ENCODE measurements at regions not wholly inside any gene's neighbourhood (a gene's known extent, or its start where the extent isn't known, plus 50 kb on each side); places are given as distances from the start of the nearest gene placed in this dataset.

DNA sequence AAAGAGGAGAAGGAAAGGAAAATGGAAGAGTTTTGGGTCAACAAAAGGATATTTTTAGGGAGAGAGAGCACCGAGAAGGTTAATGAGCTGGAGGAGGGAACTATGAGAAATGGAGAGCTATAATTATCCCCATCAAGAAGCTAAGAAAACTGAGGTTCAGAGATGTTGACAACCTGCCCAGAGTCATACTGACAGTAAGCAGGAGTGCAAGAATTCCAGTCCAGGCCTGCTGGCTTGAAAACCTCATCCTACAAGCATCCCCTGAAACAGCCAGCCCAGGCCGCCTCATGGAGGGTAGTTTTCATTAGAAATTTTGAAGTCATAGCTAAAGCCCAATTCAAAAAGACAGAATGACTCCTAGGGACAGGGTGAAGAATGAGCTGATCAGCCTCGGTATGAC is 172.1 kb upstream of the LRFN2 start:
- dilution Hi-C loops (cut with MboI; ENCODE audit: extremely low pct_ligation_motif_present, low sequenced_read_pairs), result no loop called here
- H3K27me3 ChIP-seq (ENCODE audit: control insufficient read depth, extremely low read depth, insufficient read depth, low read length), result peaks cover 40% of the 10 kb centered on the region

DNA sequence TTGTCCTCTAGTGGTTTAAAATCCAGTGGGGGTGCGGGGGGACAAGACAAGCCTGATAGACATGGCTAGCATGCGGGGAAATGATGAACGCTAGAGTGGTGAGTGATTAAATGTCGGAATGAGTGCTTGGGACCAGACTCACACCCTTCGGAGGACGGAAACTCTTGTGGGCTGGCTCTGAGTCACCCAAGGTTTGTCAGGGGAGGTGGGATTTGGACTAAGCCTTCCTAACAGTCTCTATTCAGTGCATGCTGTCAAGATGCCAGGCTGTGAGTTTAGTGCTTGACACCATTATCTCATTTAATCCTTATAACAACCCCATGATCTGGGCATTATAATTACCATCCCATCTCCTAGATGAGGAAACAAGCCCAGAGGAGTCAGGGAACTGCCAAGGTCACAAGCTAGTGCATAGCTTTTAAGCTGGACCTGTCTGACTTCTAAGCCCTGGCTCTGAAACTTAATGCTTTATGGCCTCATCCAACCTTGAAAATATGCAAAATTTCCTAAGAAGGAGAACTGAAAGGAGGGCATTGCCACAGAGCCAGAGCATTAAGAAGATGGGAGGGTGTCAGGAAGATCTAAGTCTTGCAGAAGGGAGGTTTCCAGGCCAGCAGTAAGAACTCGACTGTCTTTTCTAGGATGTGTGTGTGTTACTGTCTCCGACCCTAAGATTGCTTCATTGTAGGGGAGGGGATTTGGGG is 168.7 kb upstream of the LRFN2 start:
- DNase-seq (ENCODE audit: low read depth, low spot score) (no peak), FAIRE-seq (no peak)
- H3K27ac ChIP-seq (ENCODE audit: control insufficient read depth, insufficient read depth, low read length), result no peak overlapping the region
- dilution Hi-C loops (cut with MboI; ENCODE audit: extremely low pct_ligation_motif_present, low sequenced_read_pairs), result no loop called here
- H3K79me2 ChIP-seq (ENCODE audit: control insufficient read depth, insufficient read depth, low read length), result no peaks in the 10 kb centered on the region
- no peaks in the 10 kb centered on the region for H3K9me1 ChIP-seq (ENCODE audit: control insufficient read depth, extremely low read depth, insufficient read depth, low read length)
- H3K27me3 ChIP-seq (ENCODE audit: control insufficient read depth, extremely low read depth, insufficient read depth, low read length), result peaks cover 57% of the 10 kb centered on the region
- H3K4me2 ChIP-seq (ENCODE audit: control insufficient read depth, extremely low read depth, insufficient read depth, low read depth, low read length), result no peak overlapping the region
- no peak overlapping the region for H3K4me3 ChIP-seq (ENCODE audit: control insufficient read depth in 2 of 3, extremely low read depth in 1 of 3, insufficient read depth in 2 of 3, low read depth in 1 of 3, low read length in 3 of 3)
- no peaks in the 10 kb centered on the region for H3K4me1 ChIP-seq (ENCODE audit: control insufficient read depth, extremely low read depth, insufficient read depth, low read length)
- no peak overlapping the region for H3K9ac ChIP-seq (ENCODE audit: control insufficient read depth, extremely low read depth, insufficient read depth, low read length)
- no peak overlapping the region for H2AFZ ChIP-seq (ENCODE audit: control insufficient read depth, low read length)
- TF ChIP-seq EZH2 (IDR thresholded peaks at IDR 0.05; ENCODE audit: low read length), result no peak
- TF ChIP-seq, protein P1, sequence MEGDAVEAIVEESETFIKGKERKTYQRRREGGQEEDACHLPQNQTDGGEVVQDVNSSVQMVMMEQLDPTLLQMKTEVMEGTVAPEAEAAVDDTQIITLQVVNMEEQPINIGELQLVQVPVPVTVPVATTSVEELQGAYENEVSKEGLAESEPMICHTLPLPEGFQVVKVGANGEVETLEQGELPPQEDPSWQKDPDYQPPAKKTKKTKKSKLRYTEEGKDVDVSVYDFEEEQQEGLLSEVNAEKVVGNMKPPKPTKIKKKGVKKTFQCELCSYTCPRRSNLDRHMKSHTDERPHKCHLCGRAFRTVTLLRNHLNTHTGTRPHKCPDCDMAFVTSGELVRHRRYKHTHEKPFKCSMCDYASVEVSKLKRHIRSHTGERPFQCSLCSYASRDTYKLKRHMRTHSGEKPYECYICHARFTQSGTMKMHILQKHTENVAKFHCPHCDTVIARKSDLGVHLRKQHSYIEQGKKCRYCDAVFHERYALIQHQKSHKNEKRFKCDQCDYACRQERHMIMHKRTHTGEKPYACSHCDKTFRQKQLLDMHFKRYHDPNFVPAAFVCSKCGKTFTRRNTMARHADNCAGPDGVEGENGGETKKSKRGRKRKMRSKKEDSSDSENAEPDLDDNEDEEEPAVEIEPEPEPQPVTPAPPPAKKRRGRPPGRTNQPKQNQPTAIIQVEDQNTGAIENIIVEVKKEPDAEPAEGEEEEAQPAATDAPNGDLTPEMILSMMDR (optimal IDR thresholded peaks at IDR 0.05 in 1 of 3, IDR thresholded peaks at IDR 0.05 in 1 of 3, conservative IDR thresholded peaks at IDR 0.05 in 1 of 3; ENCODE audit: extremely low read depth in 1 of 3, insufficient read depth in 2 of 3, low read length in 3 of 3), result no peak
- H3K36me3 ChIP-seq (ENCODE audit: control insufficient read depth in 2 of 2, extremely low read depth in 1 of 2, insufficient read depth in 2 of 2, low read length in 2 of 2), result no peaks in the 10 kb centered on the region
- no peaks in the 10 kb centered on the region for H4K20me1 ChIP-seq (ENCODE audit: control insufficient read depth, extremely low read depth, insufficient read depth, low read length)
- no peaks in the 10 kb centered on the region for H3K9me3 ChIP-seq (ENCODE audit: control insufficient read depth, low read depth, low read length)

More for the DNA sequence above, 172.1 kb upstream of the LRFN2 start:
- H3K4me3 ChIP-seq (ENCODE audit: control insufficient read depth in 2 of 3, extremely low read depth in 1 of 3, insufficient read depth in 2 of 3, low read depth in 1 of 3, low read length in 3 of 3), result no peak overlapping the region
- H4K20me1 ChIP-seq (ENCODE audit: control insufficient read depth, extremely low read depth, insufficient read depth, low read length), result no peaks in the 10 kb centered on the region
- FAIRE-seq, result no peak
- no peak for TF ChIP-seq EZH2 (IDR thresholded peaks at IDR 0.05; ENCODE audit: low read length)
- TF ChIP-seq, protein P1 (optimal IDR thresholded peaks at IDR 0.05 in 1 of 3, IDR thresholded peaks at IDR 0.05 in 1 of 3, conservative IDR thresholded peaks at IDR 0.05 in 1 of 3; ENCODE audit: extremely low read depth in 1 of 3, insufficient read depth in 2 of 3, low read length in 3 of 3), result no peak
- H3K36me3 ChIP-seq (ENCODE audit: control insufficient read depth in 2 of 2, extremely low read depth in 1 of 2, insufficient read depth in 2 of 2, low read length in 2 of 2), result no peaks in the 10 kb centered on the region
- H3K9me1 ChIP-seq (ENCODE audit: control insufficient read depth, extremely low read depth, insufficient read depth, low read length), result no peaks in the 10 kb centered on the region
- H3K79me2 ChIP-seq (ENCODE audit: control insufficient read depth, insufficient read depth, low read length), result no peaks in the 10 kb centered on the region
- H3K4me1 ChIP-seq (ENCODE audit: control insufficient read depth, extremely low read depth, insufficient read depth, low read length), result no peaks in the 10 kb centered on the region
- H3K9ac ChIP-seq (ENCODE audit: control insufficient read depth, extremely low read depth, insufficient read depth, low read length), result no peak overlapping the region
- DNase-seq (ENCODE audit: low read depth, low spot score), result no peak
- no peak overlapping the region for H3K4me2 ChIP-seq (ENCODE audit: control insufficient read depth, extremely low read depth, insufficient read depth, low read depth, low read length)
- H3K27ac ChIP-seq (ENCODE audit: control insufficient read depth, insufficient read depth, low read length), result no peak overlapping the region
- H2AFZ ChIP-seq (ENCODE audit: control insufficient read depth, low read length), result no peak overlapping the region
- H3K9me3 ChIP-seq (ENCODE audit: control insufficient read depth, low read depth, low read length), result no peaks in the 10 kb centered on the region
